D341Med (cell line): ENCODE measurements at regions not wholly inside any gene's neighbourhood (a gene's known extent, or its start where the extent isn't known, plus 50 kb on each side); places are given as distances from the start of the nearest gene placed in this dataset.
"Not testable (repeated sequence)": the region's sequence is repeated elsewhere in the genome, so short reads cannot be mapped to it uniquely, and the experiment has no call there.

ENCODE experiments used
- DNase-seq: peaks from one replicate; pipeline ENCODE4 v3.0.0; 2012; ENCODE audit warnings: low spot score

GRCh38 chr9:74348777-74349176 is 148.4 kb upstream of the RORB start:
- no peak for DNase-seq

DNA sequence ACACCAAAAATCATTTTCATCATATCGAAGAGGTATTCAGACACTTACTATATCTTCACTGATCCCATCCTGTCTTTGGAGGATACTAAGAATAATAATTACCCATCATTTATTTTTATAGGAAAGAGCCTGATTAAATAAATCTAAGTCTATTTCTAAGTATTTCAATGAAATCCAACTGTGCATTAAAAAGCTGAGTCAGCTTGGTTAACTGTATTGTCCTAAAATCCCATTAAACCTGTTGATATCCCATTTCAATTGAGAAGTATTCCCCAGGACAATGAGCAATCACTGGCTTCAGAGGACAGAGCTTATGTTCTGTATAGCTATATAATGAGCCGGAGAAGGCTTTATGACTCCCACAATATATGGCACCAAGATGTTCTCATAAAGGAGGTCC is 142.0 kb upstream of the RORB start:
- no peak for DNase-seq

DNA sequence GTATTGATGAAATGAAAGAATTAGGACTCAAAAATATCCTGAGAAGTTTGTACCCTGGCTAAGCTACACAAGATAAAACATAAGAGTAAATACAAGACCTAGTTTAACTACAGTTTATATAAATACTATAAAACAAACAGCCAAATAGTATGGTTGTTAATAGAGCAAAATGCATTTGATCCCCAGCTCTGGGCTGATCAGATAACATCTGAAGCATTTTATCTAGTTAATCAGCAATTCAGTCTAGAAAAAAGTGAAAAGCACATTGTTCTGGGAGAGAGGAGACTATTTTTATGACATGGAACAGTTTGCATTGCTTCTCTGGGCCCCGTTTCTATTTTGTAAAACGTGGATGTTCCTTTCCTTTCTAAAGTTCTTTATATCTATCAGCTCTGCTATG is 139.6 kb upstream of the RORB start:
- no peak for DNase-seq

- peak; percentile 33 for DNase-seq
These were observed 138.2 kb upstream of the RORB start for GRCh38 chr9:74358959-74359358.

DNA sequence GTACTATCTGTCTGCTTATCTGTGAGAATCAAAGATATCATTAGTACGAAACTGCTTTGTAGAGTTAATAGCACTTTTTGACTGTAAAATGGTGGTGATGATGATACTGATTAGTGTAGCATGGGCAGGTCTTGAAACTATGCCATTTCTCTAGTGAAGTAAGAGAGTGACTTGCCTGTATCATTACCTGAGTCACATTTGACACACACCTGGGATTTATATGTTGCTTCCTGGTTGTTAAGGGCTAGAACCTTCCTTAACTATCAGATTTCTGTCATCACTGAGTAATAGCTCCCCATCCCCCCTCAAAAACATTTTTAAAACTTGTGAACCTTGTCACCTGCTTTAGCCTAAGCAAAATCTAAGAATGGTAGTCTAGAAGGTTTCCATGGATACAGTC is 135.6 kb upstream of the RORB start:
- no peak for DNase-seq

DNA sequence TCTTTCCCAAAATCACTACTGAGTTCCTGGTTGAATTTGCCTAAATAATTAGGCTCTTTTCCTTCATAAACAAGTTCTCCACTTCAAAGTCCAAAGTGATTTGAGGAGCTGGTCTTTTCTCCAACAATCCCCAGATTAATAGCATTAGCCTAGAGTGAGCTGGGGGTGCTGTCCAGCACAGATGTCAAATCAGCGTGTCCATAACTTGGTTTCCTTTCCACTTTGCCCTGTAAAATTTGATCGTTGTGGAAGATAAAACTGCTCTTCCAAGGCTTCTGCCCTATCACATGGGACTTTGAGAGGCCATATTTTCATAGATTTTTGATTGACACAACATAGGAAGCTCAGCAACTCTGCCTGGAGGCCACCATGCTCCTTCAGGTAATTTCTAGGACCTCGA is 134.7 kb upstream of the RORB start:
- no peak for DNase-seq

- DNase-seq = no peak
These were observed 131.0 kb upstream of the RORB start for GRCh38 chr9:74366111-74366510.

DNA sequence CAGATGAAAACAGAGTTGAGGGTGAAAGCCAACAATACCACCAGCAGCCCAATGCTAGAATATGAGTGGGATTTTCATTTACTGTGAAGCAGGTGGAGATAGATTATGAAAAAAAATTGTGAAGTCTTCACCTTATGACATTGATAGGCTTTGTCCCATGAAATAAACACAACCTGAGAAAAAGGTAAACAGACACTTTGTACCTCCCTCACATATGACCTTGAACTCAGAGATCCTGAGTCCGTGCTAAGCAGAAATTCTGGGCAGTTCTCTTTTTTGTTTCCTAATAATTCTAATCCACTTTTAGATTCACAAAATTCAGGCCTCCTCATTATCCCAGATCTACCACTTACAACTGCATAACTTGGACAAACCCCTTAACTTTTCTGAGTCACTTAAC is 127.3 kb upstream of the RORB start:
- no peak for DNase-seq

GRCh38 chr9:74373348-74373747 is 123.8 kb upstream of the RORB start:
- DNase-seq = no peak

- peak; percentile 70 for DNase-seq
These were observed 117.4 kb upstream of the RORB start for GRCh38 chr9:74379718-74380117.

GRCh38 chr9:74391816-74392215 is 105.3 kb upstream of the RORB start:
- no peak for DNase-seq

GRCh38 chr9:74403581-74403980 is 93.6 kb upstream of the RORB start:
- DNase-seq = no peak

GRCh38 chr9:74404620-74405019 is 92.5 kb upstream of the RORB start:
- no peak for DNase-seq

- no peak for DNase-seq
These were observed 90.0 kb upstream of the RORB start for GRCh38 chr9:74407166-74407565.

- no peak for DNase-seq
These were observed 84.7 kb upstream of the RORB start for GRCh38 chr9:74412236-74412979.

- no peak for DNase-seq
These were observed 83.3 kb upstream of the RORB start for GRCh38 chr9:74413876-74414275.

DNA sequence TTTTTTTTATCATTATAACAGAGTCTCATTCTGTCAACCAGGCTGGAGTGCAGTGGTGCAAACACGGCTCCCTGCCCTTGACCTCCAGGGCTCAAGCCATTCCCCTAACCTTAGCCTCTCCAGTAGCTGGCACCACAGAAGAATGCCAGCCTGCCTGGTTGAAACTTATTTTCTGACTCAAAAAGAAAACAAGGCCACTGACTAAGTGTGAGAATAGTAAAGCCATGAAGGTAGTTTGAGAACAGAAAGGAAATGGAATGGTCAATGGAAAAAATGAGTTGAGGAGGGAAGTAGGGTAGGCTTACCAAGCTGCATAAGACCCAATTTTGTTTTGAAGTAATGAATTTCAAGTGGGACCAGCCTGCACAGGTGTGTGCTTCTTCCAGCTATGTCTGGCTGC is 82.8 kb upstream of the RORB start:
- no peak for DNase-seq

- DNase-seq = no peak
These were observed 81.1 kb upstream of the RORB start for GRCh38 chr9:74415995-74416394.

DNA sequence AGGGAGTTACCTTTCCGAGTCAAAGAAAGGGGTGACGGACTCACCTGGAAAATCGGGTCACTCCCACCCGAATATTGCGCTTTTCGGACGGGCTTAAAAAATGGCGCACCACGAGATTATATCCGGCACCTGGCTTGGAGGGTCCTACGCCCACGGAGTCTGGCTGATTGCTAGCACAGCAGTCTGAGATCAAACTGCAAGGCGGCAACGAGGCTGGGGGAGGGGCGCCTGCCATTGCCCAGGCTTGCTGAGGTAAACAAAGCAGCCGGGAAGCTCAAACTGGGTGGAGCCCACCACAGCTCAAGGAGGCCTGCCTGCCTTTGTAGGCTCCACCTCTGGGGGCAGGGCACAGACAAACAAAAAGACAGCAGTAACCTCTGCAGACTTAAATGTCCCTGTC is 72.6 kb upstream of the RORB start:
- not testable (repeated sequence) for DNase-seq

DNA sequence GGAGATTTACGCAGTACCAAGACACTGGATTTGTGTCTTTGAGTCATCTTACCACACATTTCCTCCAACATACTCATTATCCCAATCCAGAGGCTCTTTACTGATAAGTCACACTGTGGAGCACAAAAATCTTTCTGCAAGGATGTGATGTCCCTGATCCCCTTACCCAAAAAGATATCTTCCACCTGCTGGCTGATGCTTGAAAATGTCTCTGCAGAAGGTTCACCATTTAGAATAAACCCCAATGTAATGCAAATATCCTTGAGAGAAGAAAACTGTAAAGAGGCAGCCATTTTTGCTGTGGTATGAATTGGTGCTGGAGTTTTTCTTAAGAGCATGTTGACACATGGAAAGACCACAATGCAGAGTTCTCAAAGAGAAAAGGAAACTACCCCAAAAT is 65.7 kb upstream of the RORB start:
- no peak for DNase-seq

DNA sequence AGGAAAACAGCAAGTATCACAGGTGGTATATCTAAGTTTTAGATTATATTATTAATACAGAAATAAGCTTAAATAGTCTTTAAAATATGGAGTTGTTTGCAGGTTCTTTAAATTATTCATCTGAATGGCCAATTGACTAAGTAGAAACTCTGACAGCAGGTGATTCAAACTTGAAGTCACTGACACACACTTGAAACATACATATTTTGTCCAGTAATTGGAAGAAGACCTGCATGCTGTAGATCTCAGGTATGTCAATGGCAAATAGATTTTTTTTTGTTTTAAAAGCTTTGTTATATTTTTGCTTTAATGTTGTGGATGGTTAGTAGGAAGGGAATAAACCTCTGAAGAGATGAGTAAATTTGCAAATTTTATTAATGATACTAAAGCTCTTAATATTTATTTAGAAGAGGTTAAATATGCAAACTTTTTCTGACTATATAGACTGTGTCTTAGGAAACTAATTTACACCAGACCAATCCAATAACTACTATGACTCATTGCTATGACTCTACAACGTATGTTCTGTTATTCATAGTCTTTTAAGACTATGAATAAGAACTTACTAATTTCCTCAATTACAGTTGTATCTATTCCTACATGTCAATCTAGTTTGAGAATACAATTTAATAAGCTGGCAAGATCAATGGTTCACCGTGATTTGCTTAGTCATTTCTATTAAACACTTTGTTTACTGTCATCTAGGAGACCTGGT is 53.9 kb upstream of the RORB start:
- no peak for DNase-seq

GRCh38 chr9:74444369-74444768 is 52.8 kb upstream of the RORB start:
- DNase-seq = no peak
